GM12878 (cell line): ENCODE measurements at regions not wholly inside any gene's neighbourhood (a gene's known extent, or its start where the extent isn't known, plus 50 kb on each side); places are given as distances from the start of the nearest gene placed in this dataset.

Experiments used
- ATAC-seq: fragments of 200-7000 bp; cut with Tn5 transposase; 3 replicates; pipeline ENCODE4 v1.9.1; 2020; ENCODE audit warnings: mild to moderate bottlenecking, moderate library complexity
- BruUV-seq: library from RNA; stranded (reverse); fragments of 400-500 nt; replicated peaks from 2 replicates; lab custom pipeline; 2021; lab: Mats Ljungman, UMichigan
- CTCF ChIA-PET: fragments of 300-600 bp; sonication (Branson Sonifier 250); formaldehyde crosslinking; extraction: SDS; loops from one replicate; lab custom pipeline; 2021; ENCODE audit warnings: inconsistent platforms; lab: Yijun Ruan, JAX
- POLR2A ChIA-PET: fragments of 350-600 bp; formaldehyde crosslinking; extraction: SDS; loops from one replicate; lab custom pipeline; 2021; ENCODE audit warnings: inconsistent platforms; lab: Charles Lee
- RAD21 ChIA-PET: fragments of 300-600 bp; sonication (Branson Sonifier 250); formaldehyde crosslinking; loops from one replicate; lab custom pipeline; 2023; ENCODE audit warnings: antibody characterized with exemption; ENCODE audit not compliant: unreplicated experiment; lab: Charles Lee
- SMC1A ChIA-PET: fragments of 300-600 bp; sonication (Branson Sonifier 250); formaldehyde crosslinking; loops from one replicate; lab custom pipeline; 2023; ENCODE audit not compliant: unreplicated experiment, uncharacterized antibody; lab: Charles Lee
- DNase-seq: peaks from one replicate; pipeline ENCODE4 v3.0.0-alpha.2; 2011; ENCODE audit warnings: low read depth, low spot score
- FAIRE-seq: peaks from 3 replicates; lab custom pipeline; 2011; peaks lifted over from hg19 to GRCh38; lab: Jason Lieb, UNC
- H2AFZ ChIP-seq: 2 replicates; pipeline ENCODE4 v1.6.0; 2011; ENCODE audit warnings: low read depth, low read length, control low read depth; ENCODE audit not compliant: control insufficient read depth
- H3K27ac ChIP-seq: 2 replicates; pipeline ENCODE4 v1.5.1; 2011; ENCODE audit warnings: control low read depth; ENCODE audit not compliant: control insufficient read depth, insufficient read depth
- H3K27me3 ChIP-seq, 2 experiments: replicated peaks in 1 of 2; 2 replicates each; pipeline versions ENCODE4 v1.6.0 to v1.6.1; 2011; ENCODE audit warnings: low read length in 1 of 2; ENCODE audit not compliant: control insufficient read depth in 2 of 2, insufficient read depth in 2 of 2
- H3K36me3 ChIP-seq, 2 experiments: 2 replicates each; pipeline ENCODE4 v1.5.1; 2011; ENCODE audit warnings: low read length in 1 of 2; ENCODE audit not compliant: control insufficient read depth in 2 of 2, insufficient read depth in 2 of 2
- H3K4me1 ChIP-seq: 2 replicates; pipeline ENCODE4 v1.6.1; 2011; ENCODE audit warnings: mild to moderate bottlenecking, low read length, moderate library complexity, mixed read lengths; ENCODE audit not compliant: control insufficient read depth, insufficient read depth
- H3K4me2 ChIP-seq: 2 replicates; pipeline ENCODE4 v1.6.0; 2011; ENCODE audit warnings: control low read depth; ENCODE audit not compliant: control insufficient read depth, insufficient read depth
- H3K4me3 ChIP-seq: fragments of 200-600 bp; sonication (generic); 2 replicates; pipeline ENCODE4 v1.5.1; 2016
- H3K79me2 ChIP-seq: 2 replicates; pipeline ENCODE4 v1.6.0; 2011; ENCODE audit warnings: low read length; ENCODE audit not compliant: control insufficient read depth, insufficient read depth
- H3K9ac ChIP-seq: 2 replicates; pipeline ENCODE4 v1.8.0; 2011; ENCODE audit warnings: low read length, control low read depth, mixed read lengths; ENCODE audit not compliant: control insufficient read depth, insufficient read depth
- H3K9me3 ChIP-seq: replicated peaks from 3 replicates; pipeline ENCODE4 v1.5.1; 2011; ENCODE audit warnings: mild to moderate bottlenecking, low read length; ENCODE audit not compliant: control insufficient read depth, insufficient read depth
- H4K20me1 ChIP-seq: 2 replicates; pipeline ENCODE4 v1.6.0; 2011; ENCODE audit not compliant: control insufficient read depth, insufficient read depth
- POLR2AphosphoS2 ChIP-seq: IDR thresholded peaks from 2 replicates; pipeline ENCODE4 v1.6.1; 2011; ENCODE audit warnings: low read depth, mild to moderate bottlenecking, low read length, improper control_type of control experiment, moderate library complexity
- SIX5 ChIP-seq: IDR thresholded peaks from 2 replicates; pipeline ENCODE4 v1.6.1; 2011; ENCODE audit warnings: mild to moderate bottlenecking, low read depth, low read length, moderate library complexity; ENCODE audit not compliant: severe bottlenecking
- ZZZ3 ChIP-seq: IDR thresholded peaks from 2 replicates; pipeline ENCODE4 v1.6.1; 2011; ENCODE audit warnings: low read depth; ENCODE audit not compliant: control insufficient read depth, insufficient read length
- WGBS: methylation state at CpG from one replicate; pipeline ENCODE4 v1.1.6; 2016; ENCODE audit warnings: low lambda C conversion rate; ENCODE audit not compliant: insufficient replicate concordance, insufficient coverage; ENCODE audit errors: missing lambda C conversion rate; 5-methylcytosine and 5-hydroxymethylcytosine counted together
- in situ Hi-C: fragments of 300-500 bp; cut with MboI; formaldehyde crosslinking; loops from 9 replicates; pipeline ENCODE4 v1.14.3; 2018; ENCODE audit warnings: mixed read lengths
- intact Hi-C: fragments of 100-400 bp; cut with micrococcal nuclease; formaldehyde crosslinking; loops from one replicate; pipeline ENCODE4 v1.14.2; 2022; ENCODE audit not compliant: unreplicated experiment
- TF ChIP-seq, protein P1 (sequence below): IDR thresholded peaks from 2 replicates; pipeline ENCODE4 v1.6.1; 2011; ENCODE audit warnings: mild to moderate bottlenecking, low read depth, low read length, moderate library complexity; ENCODE audit not compliant: insufficient replicate concordance
- TF ChIP-seq, protein P2 (sequence below): fragments of 450-650 bp; IDR thresholded peaks from 2 replicates; pipeline ENCODE4 v1.6.1; 2017; ENCODE audit warnings: mild to moderate bottlenecking, moderate library complexity

DNA sequence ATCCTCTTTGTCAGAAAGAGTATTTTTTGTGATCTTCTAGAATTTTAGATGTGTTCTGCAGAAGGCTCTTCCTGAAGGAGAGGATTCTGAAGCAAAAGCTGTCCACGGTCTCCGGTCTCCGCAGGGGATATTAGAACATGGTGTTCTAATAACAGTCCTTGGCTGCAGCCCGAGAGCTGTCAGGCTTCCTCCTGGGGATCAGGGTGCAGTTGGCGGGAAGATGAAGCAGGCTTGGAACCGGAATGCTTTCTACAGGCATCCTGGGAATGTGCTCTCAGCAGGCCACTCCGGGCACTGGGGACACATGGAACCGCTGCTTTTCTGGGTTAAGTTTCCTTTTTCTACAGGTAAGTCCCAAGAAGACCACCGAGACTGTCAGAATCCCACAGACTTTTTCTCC is 118.6 kb upstream of the PARD3 start:
- TF ChIP-seq SIX5 (no peak), ZZZ3 (no peak), POLR2AphosphoS2 (no peak)
- TF ChIP-seq, protein P1, sequence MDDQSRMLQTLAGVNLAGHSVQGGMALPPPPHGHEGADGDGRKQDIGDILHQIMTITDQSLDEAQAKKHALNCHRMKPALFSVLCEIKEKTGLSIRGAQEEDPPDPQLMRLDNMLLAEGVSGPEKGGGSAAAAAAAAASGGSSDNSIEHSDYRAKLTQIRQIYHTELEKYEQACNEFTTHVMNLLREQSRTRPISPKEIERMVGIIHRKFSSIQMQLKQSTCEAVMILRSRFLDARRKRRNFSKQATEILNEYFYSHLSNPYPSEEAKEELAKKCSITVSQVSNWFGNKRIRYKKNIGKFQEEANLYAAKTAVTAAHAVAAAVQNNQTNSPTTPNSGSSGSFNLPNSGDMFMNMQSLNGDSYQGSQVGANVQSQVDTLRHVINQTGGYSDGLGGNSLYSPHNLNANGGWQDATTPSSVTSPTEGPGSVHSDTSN = no peak
- TF ChIP-seq, protein P2, sequence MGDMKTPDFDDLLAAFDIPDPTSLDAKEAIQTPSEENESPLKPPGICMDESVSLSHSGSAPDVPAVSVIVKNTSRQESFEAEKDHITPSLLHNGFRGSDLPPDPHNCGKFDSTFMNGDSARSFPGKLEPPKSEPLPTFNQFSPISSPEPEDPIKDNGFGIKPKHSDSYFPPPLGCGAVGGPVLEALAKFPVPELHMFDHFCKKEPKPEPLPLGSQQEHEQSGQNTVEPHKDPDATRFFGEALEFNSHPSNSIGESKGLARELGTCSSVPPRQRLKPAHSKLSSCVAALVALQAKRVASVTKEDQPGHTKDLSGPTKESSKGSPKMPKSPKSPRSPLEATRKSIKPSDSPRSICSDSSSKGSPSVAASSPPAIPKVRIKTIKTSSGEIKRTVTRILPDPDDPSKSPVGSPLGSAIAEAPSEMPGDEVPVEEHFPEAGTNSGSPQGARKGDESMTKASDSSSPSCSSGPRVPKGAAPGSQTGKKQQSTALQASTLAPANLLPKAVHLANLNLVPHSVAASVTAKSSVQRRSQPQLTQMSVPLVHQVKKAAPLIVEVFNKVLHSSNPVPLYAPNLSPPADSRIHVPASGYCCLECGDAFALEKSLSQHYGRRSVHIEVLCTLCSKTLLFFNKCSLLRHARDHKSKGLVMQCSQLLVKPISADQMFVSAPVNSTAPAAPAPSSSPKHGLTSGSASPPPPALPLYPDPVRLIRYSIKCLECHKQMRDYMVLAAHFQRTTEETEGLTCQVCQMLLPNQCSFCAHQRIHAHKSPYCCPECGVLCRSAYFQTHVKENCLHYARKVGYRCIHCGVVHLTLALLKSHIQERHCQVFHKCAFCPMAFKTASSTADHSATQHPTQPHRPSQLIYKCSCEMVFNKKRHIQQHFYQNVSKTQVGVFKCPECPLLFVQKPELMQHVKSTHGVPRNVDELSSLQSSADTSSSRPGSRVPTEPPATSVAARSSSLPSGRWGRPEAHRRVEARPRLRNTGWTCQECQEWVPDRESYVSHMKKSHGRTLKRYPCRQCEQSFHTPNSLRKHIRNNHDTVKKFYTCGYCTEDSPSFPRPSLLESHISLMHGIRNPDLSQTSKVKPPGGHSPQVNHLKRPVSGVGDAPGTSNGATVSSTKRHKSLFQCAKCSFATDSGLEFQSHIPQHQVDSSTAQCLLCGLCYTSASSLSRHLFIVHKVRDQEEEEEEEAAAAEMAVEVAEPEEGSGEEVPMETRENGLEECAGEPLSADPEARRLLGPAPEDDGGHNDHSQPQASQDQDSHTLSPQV = no peak
- TF ChIP-seq, all 136 proteins: peak for 0

More for the DNA sequence above, 118.6 kb upstream of the PARD3 start:
- DNase-seq (no peak), ATAC-seq (no peak), FAIRE-seq (no peak)
- H3K27ac ChIP-seq = no peak overlapping the region
- BruUV-seq = no TSS peak
- no peaks in the 10 kb centered on the region for H3K9me3 ChIP-seq
- no peaks in the 10 kb centered on the region for H4K20me1 ChIP-seq
- SMC1A ChIA-PET = interaction anchor here (0.9 kb wide), 1 partner anchor 539 kb away, joined by 5 read pairs; no protein-coding TSS in a partner anchor
- H3K9ac ChIP-seq = no peak overlapping the region
- CTCF ChIA-PET = no interaction called here
- no peaks in the 10 kb centered on the region for H3K27me3 ChIP-seq
- no peak overlapping the region for H3K4me3 ChIP-seq
- WGBS = 33% methylated on average over 9 of the region's 9 CpGs
- H3K4me2 ChIP-seq = no peak overlapping the region
- in situ Hi-C loops = no loop called here
- no peaks in the 10 kb centered on the region for H3K79me2 ChIP-seq
- H3K36me3 ChIP-seq = no peaks in the 10 kb centered on the region
- no peaks in the 10 kb centered on the region for H3K4me1 ChIP-seq
- H2AFZ ChIP-seq = no peak overlapping the region
- intact Hi-C loops = no loop called here
- RAD21 ChIA-PET = no interaction called here
- POLR2A ChIA-PET = interaction anchor here (0.6 kb wide), 1 partner anchor 45 kb away, joined by 4 read pairs; no protein-coding TSS in a partner anchor
